Liver (tissue), 3 donors: ENCODE measurements at regions not wholly inside any gene's neighbourhood (a gene's known extent, or its start where the extent isn't known, plus 50 kb on each side); places are given as distances from the start of the nearest gene placed in this dataset.

ENCODE experiments used
- RXRA ChIP-seq, 2 donors: IDR thresholded peaks; 2 replicates each; pipeline ENCODE4 v1.6.1; 2017 to 2018; ENCODE audit warnings: antibody characterized with exemption in 2 of 2, mild to moderate bottlenecking in 1 of 2
- TF ChIP-seq, protein P1 (sequence below): fragments of 150-350 bp; IDR thresholded peaks from 2 replicates; pipeline ENCODE4 v1.5.1; 2017; ENCODE audit warnings: improper control_type of control experiment, low read depth, low read length; ENCODE audit not compliant: missing input control
- donor health status: healthy.
- donor health status: healthy.

DNA sequence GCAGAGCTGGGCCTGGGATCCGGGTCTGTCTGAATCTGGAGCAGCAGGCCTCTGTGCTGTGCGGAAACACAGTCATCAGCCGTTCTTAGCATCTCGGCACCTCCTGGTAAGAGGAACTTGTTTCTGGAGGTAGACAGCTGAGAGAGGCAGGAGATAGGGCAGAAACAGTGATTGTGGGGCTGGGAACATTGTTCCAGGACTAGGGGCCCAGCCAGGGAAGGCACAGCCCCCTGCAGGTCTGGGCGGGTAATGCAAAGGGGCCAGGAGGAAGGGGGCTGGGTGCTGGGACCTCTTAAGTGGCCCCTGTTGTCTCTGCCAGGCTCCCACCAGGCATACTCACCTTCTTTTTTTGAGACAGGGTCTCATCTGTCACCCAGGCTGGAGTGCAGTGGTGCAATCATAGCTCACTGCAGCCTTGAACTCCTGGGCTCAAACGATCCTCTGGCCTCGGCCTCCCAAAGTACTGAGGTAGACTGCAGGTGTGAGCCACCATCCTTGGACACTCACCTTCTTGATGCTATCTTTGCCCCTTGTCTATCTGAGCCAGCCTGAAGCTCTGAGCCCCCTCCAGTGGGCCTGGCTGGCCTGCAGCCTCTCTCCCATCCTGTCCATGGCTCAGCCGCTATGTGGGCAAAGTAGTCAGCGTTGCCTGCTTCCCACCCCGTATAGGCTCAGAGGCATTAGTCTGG is 134.3 kb upstream of the ZBTB40 start:
- TF ChIP-seq, protein P1, sequence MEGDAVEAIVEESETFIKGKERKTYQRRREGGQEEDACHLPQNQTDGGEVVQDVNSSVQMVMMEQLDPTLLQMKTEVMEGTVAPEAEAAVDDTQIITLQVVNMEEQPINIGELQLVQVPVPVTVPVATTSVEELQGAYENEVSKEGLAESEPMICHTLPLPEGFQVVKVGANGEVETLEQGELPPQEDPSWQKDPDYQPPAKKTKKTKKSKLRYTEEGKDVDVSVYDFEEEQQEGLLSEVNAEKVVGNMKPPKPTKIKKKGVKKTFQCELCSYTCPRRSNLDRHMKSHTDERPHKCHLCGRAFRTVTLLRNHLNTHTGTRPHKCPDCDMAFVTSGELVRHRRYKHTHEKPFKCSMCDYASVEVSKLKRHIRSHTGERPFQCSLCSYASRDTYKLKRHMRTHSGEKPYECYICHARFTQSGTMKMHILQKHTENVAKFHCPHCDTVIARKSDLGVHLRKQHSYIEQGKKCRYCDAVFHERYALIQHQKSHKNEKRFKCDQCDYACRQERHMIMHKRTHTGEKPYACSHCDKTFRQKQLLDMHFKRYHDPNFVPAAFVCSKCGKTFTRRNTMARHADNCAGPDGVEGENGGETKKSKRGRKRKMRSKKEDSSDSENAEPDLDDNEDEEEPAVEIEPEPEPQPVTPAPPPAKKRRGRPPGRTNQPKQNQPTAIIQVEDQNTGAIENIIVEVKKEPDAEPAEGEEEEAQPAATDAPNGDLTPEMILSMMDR, result peak; percentile 31
- no peak for TF ChIP-seq RXRA (IDR thresholded peaks at IDR 0.05)
